Vagina (tissue), 2 donors: ENCODE measurements at regions not wholly inside any gene's neighbourhood (a gene's known extent, or its start where the extent isn't known, plus 50 kb on each side); places are given as distances from the start of the nearest gene placed in this dataset.

Source experiments
- DNase-seq, 2 donors: peaks; one replicate each; pipeline ENCODE4 v3.0.0-alpha.2; 2017; ENCODE audit errors: extremely low spot score in 2 of 2
- H3K27ac ChIP-seq: fragments of 200-600 bp; sonication (generic); one replicate; pipeline ENCODE4 v1.5.1; 2019
- H3K27me3 ChIP-seq: fragments of 200-600 bp; sonication (generic); one replicate; pipeline ENCODE4 v1.5.1; 2019
- H3K36me3 ChIP-seq, 2 donors: fragments of 200-600 bp; sonication (generic); one replicate each; pipeline ENCODE4 v1.5.1; 2017 to 2019
- H3K4me1 ChIP-seq: fragments of 200-600 bp; sonication (generic); one replicate; pipeline ENCODE4 v1.5.1; 2019
- H3K4me3 ChIP-seq, 2 donors: fragments of 200-600 bp; sonication (generic); 1 replicate in 1 of 2; 2 replicates in 1 of 2; pipeline ENCODE4 v1.5.1; 2016 to 2019
- H3K9me3 ChIP-seq: fragments of 200-600 bp; sonication (generic); one replicate; pipeline ENCODE4 v1.5.1; 2019
- POLR2A ChIP-seq, 2 donors: fragments of 450-650 bp; IDR thresholded peaks; one replicate each; pipeline ENCODE4 v1.6.1; 2017; ENCODE audit warnings: antibody characterized with exemption in 2 of 2, mild to moderate bottlenecking in 2 of 2, moderate library complexity in 2 of 2
- POLR2AphosphoS5 ChIP-seq, 2 donors: sonication (generic); formaldehyde crosslinking; IDR thresholded peaks; one replicate each; pipeline ENCODE4 v1.9.0; 2017; ENCODE audit warnings: antibody characterized with exemption in 2 of 2, mild to moderate bottlenecking in 2 of 2, low read depth in 1 of 2; ENCODE audit not compliant: insufficient read depth in 1 of 2
- intact Hi-C: fragments of 100-400 bp; cut with DNase I; formaldehyde crosslinking; loops from one replicate; pipeline ENCODE4 v1.15.1; 2023
- TF ChIP-seq, protein P1 (sequence below), 3 experiments: fragments of 450-650 bp in 2 of 3; fragments of 200-600 bp in 1 of 3; sonication (generic) in 1 of 3; IDR thresholded peaks; one replicate each; pipeline ENCODE4 v1.5.1; 2017 to 2019; ENCODE audit warnings: antibody characterized with exemption in 3 of 3, mild to moderate bottlenecking in 2 of 3, moderate library complexity in 2 of 3

DNA sequence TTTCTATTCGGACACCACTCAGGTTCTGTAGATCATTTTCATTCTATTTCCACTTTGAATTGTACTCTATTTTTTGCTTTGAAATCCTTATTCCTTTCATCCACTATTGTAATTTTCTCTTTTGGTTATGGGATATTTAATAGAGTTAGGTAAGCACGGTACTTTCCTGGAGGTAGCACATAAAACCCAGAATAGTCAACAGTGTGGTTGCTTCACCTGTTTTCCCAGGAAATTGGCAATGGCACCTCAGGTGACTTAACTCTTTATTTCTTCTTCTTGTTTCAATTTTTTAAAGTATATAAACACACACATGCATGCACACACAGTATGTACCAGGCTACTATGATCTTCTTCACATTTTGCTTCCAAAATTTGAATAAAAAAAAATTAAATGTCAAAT, 682.0 kb upstream of the TMEFF2 start:
- no peaks in the 10 kb centered on the region for H3K36me3 ChIP-seq
- DNase-seq = no peak
- H3K9me3 ChIP-seq = no peaks in the 10 kb centered on the region
- intact Hi-C loops = no loop called here
- no peak for TF ChIP-seq POLR2A (IDR thresholded peaks at IDR 0.05)
- TF ChIP-seq POLR2AphosphoS5 (IDR thresholded peaks at IDR 0.05; ENCODE audit: insufficient read depth in 1 of 2, low read depth in 1 of 2) = no peak
- TF ChIP-seq, protein P1, sequence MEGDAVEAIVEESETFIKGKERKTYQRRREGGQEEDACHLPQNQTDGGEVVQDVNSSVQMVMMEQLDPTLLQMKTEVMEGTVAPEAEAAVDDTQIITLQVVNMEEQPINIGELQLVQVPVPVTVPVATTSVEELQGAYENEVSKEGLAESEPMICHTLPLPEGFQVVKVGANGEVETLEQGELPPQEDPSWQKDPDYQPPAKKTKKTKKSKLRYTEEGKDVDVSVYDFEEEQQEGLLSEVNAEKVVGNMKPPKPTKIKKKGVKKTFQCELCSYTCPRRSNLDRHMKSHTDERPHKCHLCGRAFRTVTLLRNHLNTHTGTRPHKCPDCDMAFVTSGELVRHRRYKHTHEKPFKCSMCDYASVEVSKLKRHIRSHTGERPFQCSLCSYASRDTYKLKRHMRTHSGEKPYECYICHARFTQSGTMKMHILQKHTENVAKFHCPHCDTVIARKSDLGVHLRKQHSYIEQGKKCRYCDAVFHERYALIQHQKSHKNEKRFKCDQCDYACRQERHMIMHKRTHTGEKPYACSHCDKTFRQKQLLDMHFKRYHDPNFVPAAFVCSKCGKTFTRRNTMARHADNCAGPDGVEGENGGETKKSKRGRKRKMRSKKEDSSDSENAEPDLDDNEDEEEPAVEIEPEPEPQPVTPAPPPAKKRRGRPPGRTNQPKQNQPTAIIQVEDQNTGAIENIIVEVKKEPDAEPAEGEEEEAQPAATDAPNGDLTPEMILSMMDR (IDR thresholded peaks at IDR 0.05) = no peak
- H3K4me3 ChIP-seq = no peak overlapping the region
- H3K4me1 ChIP-seq = no peaks in the 10 kb centered on the region
- H3K27ac ChIP-seq = no peak overlapping the region
- no peaks in the 10 kb centered on the region for H3K27me3 ChIP-seq

DNA sequence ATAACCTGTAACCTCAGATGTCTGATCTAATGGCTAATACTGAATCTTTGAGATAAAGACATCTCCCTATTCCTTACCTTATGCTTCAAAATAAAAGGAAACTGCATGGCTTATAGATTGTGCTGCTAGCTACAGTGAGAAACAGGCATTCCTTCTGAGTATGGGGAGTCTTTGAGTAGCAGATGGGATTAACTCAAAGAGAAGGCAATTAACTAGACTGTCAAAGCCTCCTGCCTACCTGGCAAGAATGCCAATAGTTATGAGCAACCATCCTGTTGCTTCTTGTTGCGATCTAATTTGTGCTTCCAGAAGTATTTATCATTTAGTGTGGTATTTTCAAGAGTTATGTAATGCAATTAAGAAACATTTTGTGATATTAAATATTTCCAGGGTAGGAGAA, 660.0 kb upstream of the TMEFF2 start:
- DNase-seq = no peak
- TF ChIP-seq POLR2A (IDR thresholded peaks at IDR 0.05) (no peak), POLR2AphosphoS5 (IDR thresholded peaks at IDR 0.05; ENCODE audit: insufficient read depth in 1 of 2, low read depth in 1 of 2) (no peak)
- TF ChIP-seq, protein P1 (IDR thresholded peaks at IDR 0.05) = no peak
- Histone ChIP-seq H3K4me1 (no peaks in the 10 kb centered on the region), H3K9me3 (no peaks in the 10 kb centered on the region), H3K4me3 (no peak overlapping the region), H3K27me3 (no peaks in the 10 kb centered on the region), H3K36me3 (no peaks in the 10 kb centered on the region), H3K27ac (no peak overlapping the region)
- intact Hi-C loops = no loop called here

DNA sequence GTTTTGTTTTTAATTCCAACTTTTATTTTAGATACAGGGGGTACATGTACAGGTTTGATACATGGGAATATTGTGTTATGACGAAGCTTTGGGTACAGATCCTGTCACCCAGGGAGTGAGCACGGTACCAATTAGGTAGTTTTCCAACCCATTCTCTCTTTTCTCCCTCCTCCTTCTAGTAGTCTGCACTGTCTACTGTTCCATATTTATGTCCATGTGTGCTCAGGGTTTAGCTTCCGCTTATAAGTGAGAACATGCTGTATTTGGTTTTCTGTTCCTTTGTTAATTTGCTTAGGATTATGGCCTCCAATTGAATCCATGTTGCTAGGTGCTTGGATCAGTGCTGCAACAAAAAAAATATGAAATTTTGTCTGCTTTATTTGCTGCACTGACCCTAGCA, 659.3 kb upstream of the TMEFF2 start:
- H3K27me3 ChIP-seq = no peaks in the 10 kb centered on the region
- H3K4me3 ChIP-seq = no peak overlapping the region
- H3K27ac ChIP-seq = no peak overlapping the region
- H3K9me3 ChIP-seq = no peaks in the 10 kb centered on the region
- no peak for DNase-seq
- intact Hi-C loops = no loop called here
- H3K4me1 ChIP-seq = no peaks in the 10 kb centered on the region
- no peaks in the 10 kb centered on the region for H3K36me3 ChIP-seq
- TF ChIP-seq POLR2AphosphoS5 (IDR thresholded peaks at IDR 0.05; ENCODE audit: insufficient read depth in 1 of 2, low read depth in 1 of 2) (no peak), POLR2A (IDR thresholded peaks at IDR 0.05) (no peak)
- TF ChIP-seq, protein P1 (IDR thresholded peaks at IDR 0.05) = no peak

DNA sequence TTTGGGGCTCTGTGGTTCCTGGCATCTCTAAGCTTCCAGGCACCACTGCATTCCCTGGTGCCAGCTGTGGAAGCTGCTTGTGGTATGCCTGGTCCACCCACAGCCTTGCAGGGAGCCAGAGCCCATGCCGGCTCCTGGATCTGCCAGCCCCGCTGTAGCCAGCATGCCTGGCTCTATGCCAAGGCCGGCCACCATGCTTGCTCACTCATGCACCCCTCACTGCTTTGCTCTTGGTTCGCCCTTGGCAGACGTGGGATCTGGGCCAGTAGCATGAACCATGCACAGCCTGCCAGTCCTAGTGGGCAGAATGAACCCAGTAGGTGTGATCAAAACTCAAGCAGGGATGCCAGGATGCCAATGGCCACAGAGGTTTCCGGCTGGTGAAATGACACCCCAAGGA, 634.2 kb upstream of the TMEFF2 start:
- no peaks in the 10 kb centered on the region for H3K9me3 ChIP-seq
- intact Hi-C loops = no loop called here
- no peak for TF ChIP-seq POLR2AphosphoS5 (IDR thresholded peaks at IDR 0.05; ENCODE audit: insufficient read depth in 1 of 2, low read depth in 1 of 2)
- no peak for TF ChIP-seq POLR2A (IDR thresholded peaks at IDR 0.05)
- TF ChIP-seq, protein P1 (IDR thresholded peaks at IDR 0.05) = no peak
- H3K36me3 ChIP-seq = no peaks in the 10 kb centered on the region
- H3K4me1 ChIP-seq = no peaks in the 10 kb centered on the region
- no peak overlapping the region for H3K27ac ChIP-seq
- no peak for DNase-seq
- H3K27me3 ChIP-seq = no peaks in the 10 kb centered on the region
- H3K4me3 ChIP-seq = no peak overlapping the region

DNA sequence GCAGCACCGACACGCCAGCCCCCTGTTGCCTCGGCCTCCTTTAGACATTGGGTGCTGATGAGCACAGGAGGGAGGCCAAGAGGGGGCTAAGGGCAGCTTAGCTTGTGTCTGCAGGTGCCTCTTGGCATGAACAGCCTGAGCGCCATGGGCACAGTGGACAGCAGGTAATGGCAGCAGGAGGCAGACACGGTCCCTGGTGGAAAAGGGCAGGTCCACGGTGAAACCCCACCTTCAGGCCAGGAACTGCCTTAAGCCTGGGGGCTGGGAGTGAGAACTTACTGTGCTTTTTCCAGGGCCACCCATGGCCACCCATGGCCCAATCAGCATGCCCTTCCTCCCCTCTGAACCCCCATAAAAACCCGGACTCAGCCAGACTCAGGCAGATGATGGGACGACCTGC, 633.4 kb upstream of the TMEFF2 start:
- TF ChIP-seq, protein P1 (IDR thresholded peaks at IDR 0.05) = no peak
- no peak for TF ChIP-seq POLR2AphosphoS5 (IDR thresholded peaks at IDR 0.05; ENCODE audit: insufficient read depth in 1 of 2, low read depth in 1 of 2)
- no peak for TF ChIP-seq POLR2A (IDR thresholded peaks at IDR 0.05)

More for the DNA sequence above, 633.4 kb upstream of the TMEFF2 start:
- H3K4me1 ChIP-seq = no peaks in the 10 kb centered on the region
- H3K27me3 ChIP-seq = no peaks in the 10 kb centered on the region
- no peak for DNase-seq
- H3K36me3 ChIP-seq = no peaks in the 10 kb centered on the region
- H3K4me3 ChIP-seq = no peak overlapping the region
- intact Hi-C loops = no loop called here
- H3K27ac ChIP-seq = no peak overlapping the region
- H3K9me3 ChIP-seq = no peaks in the 10 kb centered on the region
